CD14-positive monocyte (primary cell): ENCODE measurements at regions not wholly inside any gene's neighbourhood (a gene's known extent, or its start where the extent isn't known, plus 50 kb on each side); places are given as distances from the start of the nearest gene placed in this dataset.

Experiments
- DNase-seq, 3 donors: peaks; one replicate each; pipeline ENCODE4 v3.0.0-alpha.2; 2011 to 2022
- H2AFZ ChIP-seq: 2 replicates; pipeline ENCODE4 v1.6.0; 2012; ENCODE audit warnings: mild to moderate bottlenecking, low read depth, low read length, inconsistent platforms; ENCODE audit not compliant: insufficient read depth, poor library complexity, severe bottlenecking
- H3K27ac ChIP-seq, 2 donors: 1 replicate in 1 of 2; 2 replicates in 1 of 2; pipeline ENCODE4 v1.5.1; 2012 to 2013; ENCODE audit warnings: low read length in 2 of 2, control low read depth in 1 of 2, inconsistent platforms in 1 of 2, low read depth in 1 of 2, mild to moderate bottlenecking in 1 of 2
- H3K27me3 ChIP-seq, 2 donors: one replicate each; pipeline versions ENCODE4 v1.6.0 to v1.6.1; 2011 to 2013; ENCODE audit warnings: low read length in 2 of 2; ENCODE audit not compliant: control insufficient read depth in 2 of 2, insufficient read depth in 2 of 2
- H3K36me3 ChIP-seq, 2 donors: replicated peaks in 1 of 2; 1 replicate in 1 of 2; 2 replicates in 1 of 2; pipeline versions ENCODE4 v1.5.1 to v1.6.1; 2012 to 2013; ENCODE audit warnings: low read length in 2 of 2, control low read depth in 1 of 2, inconsistent platforms in 1 of 2, mild to moderate bottlenecking in 1 of 2; ENCODE audit not compliant: insufficient read depth in 2 of 2, control insufficient read depth in 1 of 2
- H3K4me1 ChIP-seq, 2 donors: 1 replicate in 1 of 2; 2 replicates in 1 of 2; pipeline versions ENCODE4 v1.5.1 to v1.6.1; 2012 to 2013; ENCODE audit warnings: low read length in 2 of 2, control low read depth in 1 of 2, inconsistent platforms in 1 of 2, mild to moderate bottlenecking in 1 of 2, moderate library complexity in 1 of 2; ENCODE audit not compliant: insufficient read depth in 2 of 2, control insufficient read depth in 1 of 2
- H3K4me2 ChIP-seq: replicated peaks from 2 replicates; pipeline ENCODE3; 2012; ENCODE audit warnings: low read length, moderate library complexity, mild to moderate bottlenecking; ENCODE audit not compliant: poor library complexity, severe bottlenecking; ENCODE audit errors: extremely low read depth
- H3K4me3 ChIP-seq, 3 experiments: fragments of 200-600 bp in 1 of 3; sonication (generic) in 1 of 3; replicated peaks in 1 of 3; 1 replicate in 2 of 3; 2 replicates in 1 of 3; pipeline ENCODE4 v1.5.1; 2011 to 2013; ENCODE audit warnings: low read length in 3 of 3, mild to moderate bottlenecking in 3 of 3, control low read depth in 2 of 3, low read depth in 2 of 3, inconsistent platforms in 1 of 3, moderate library complexity in 1 of 3
- H3K79me2 ChIP-seq: 2 replicates; pipeline ENCODE4 v1.6.0; 2012; ENCODE audit warnings: mild to moderate bottlenecking, control low read depth, inconsistent platforms, low read length, moderate library complexity; ENCODE audit not compliant: insufficient read depth
- H3K9ac ChIP-seq: 2 replicates; pipeline ENCODE4 v1.6.0; 2017; ENCODE audit warnings: low read length, mild to moderate bottlenecking; ENCODE audit not compliant: insufficient read depth, poor library complexity, severe bottlenecking
- H3K9me3 ChIP-seq, 2 donors: replicated peaks in 1 of 2; 1 replicate in 1 of 2; 2 replicates in 1 of 2; pipeline versions ENCODE4 v1.5.1 to v1.6.1; 2012 to 2013; ENCODE audit warnings: low read length in 2 of 2, control low read depth in 1 of 2; ENCODE audit not compliant: control insufficient read depth in 1 of 2, insufficient read depth in 1 of 2
- H4K20me1 ChIP-seq: 2 replicates; pipeline ENCODE4 v1.6.0; 2012; ENCODE audit warnings: mild to moderate bottlenecking, low read length, control low read depth, moderate library complexity; ENCODE audit not compliant: insufficient read depth
- H3K27ac Mint-ChIP-seq, 7 donors: one replicate each; pipeline ENCODE4 v1.8.0; 2020; ENCODE audit warnings: mild to moderate bottlenecking in 7 of 7, mixed read lengths in 7 of 7, moderate library complexity in 6 of 7, inconsistent platforms in 2 of 7
- H3K27me3 Mint-ChIP-seq, 3 donors: one replicate each; pipeline ENCODE4 v1.8.0; 2021 to 2022; ENCODE audit warnings: low read depth in 3 of 3, mild to moderate bottlenecking in 3 of 3, mixed read lengths in 3 of 3, moderate library complexity in 3 of 3, inconsistent platforms in 1 of 3
- H3K36me3 Mint-ChIP-seq, 2 donors: one replicate each; pipeline ENCODE4 v1.8.0; 2020; ENCODE audit warnings: mixed read lengths in 2 of 2, inconsistent platforms in 1 of 2, mild to moderate bottlenecking in 1 of 2
- H3K4me1 Mint-ChIP-seq: one replicate; pipeline ENCODE4 v1.8.0; 2020; ENCODE audit warnings: mild to moderate bottlenecking, mixed read lengths
- H3K4me3 Mint-ChIP-seq, 2 donors: one replicate each; pipeline ENCODE4 v1.8.0; 2020; ENCODE audit warnings: mild to moderate bottlenecking in 2 of 2, mixed read lengths in 2 of 2, moderate library complexity in 1 of 2
- H3K9me3 Mint-ChIP-seq, 7 donors: one replicate each; pipeline ENCODE4 v1.8.0; 2020 to 2022; ENCODE audit warnings: mixed read lengths in 7 of 7, mild to moderate bottlenecking in 6 of 7, moderate library complexity in 6 of 7, inconsistent platforms in 2 of 7
- CTCF ChIP-seq: fragments of 200-600 bp; IDR thresholded peaks from one replicate; pipeline ENCODE4 v1.8.0; 2022; ENCODE audit warnings: antibody characterized with exemption, mild to moderate bottlenecking
- WGBS: methylation state at CpG from one replicate; pipeline ENCODE4 v1.1.5; 2013; ENCODE audit warnings: missing lambda C conversion rate; ENCODE audit not compliant: insufficient coverage; 5-methylcytosine and 5-hydroxymethylcytosine counted together
- intact Hi-C, 2 donors: fragments of 100-400 bp; cut with micrococcal nuclease; formaldehyde crosslinking; loops; one replicate each; pipeline versions ENCODE4 v1.15.0 to v1.15.1; 2023

DNA sequence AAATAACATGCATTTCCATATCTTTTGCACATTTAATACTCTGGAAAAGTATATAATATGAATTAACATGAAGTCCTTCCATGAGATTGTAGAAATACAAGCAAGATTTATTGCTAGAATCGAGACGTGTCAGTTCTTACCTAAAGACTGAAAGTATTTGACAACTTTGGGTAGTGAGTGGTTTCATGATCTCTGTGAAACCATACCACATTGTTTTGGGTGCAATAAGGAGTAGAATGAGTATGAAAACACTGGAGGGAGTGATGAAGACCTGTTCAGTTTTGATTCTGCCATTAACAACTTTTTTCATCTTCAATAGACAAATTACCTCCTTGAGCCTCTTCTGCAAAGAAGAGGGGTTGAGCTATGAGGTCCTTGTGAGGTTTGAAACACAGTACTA, 133.7 kb downstream of the NUDT12 start:
- no CpG with 5 or more reads among the region's 2 CpGs for WGBS
- no peak for TF ChIP-seq CTCF
- Histone ChIP-seq H3K9me3 (no peaks in the 10 kb centered on the region), H3K36me3 (no peaks in the 10 kb centered on the region), H2AFZ (no peak overlapping the region), H3K4me2 (no peak overlapping the region), H3K27ac (no peak overlapping the region), H3K27me3 (no peaks in the 10 kb centered on the region), H3K4me3 (no peak overlapping the region), H4K20me1 (no peaks in the 10 kb centered on the region), H3K79me2 (no peaks in the 10 kb centered on the region), H3K9ac (no peak overlapping the region), H3K4me1 (no peaks in the 10 kb centered on the region)
- no peak overlapping the region for H3K4me3 Mint-ChIP-seq
- intact Hi-C loops = no loop called here
- H3K4me1 Mint-ChIP-seq = no peaks in the 10 kb centered on the region
- DNase-seq = no peak
- H3K9me3 Mint-ChIP-seq = peaks cover 0 to 3% (median 0%) of the 10 kb centered on the region in 7 donors
- H3K36me3 Mint-ChIP-seq = no peaks in the 10 kb centered on the region
- H3K27ac Mint-ChIP-seq = no peak overlapping the region
- H3K27me3 Mint-ChIP-seq = peaks cover 0 to 2% (median 0%) of the 10 kb centered on the region in 3 donors

DNA sequence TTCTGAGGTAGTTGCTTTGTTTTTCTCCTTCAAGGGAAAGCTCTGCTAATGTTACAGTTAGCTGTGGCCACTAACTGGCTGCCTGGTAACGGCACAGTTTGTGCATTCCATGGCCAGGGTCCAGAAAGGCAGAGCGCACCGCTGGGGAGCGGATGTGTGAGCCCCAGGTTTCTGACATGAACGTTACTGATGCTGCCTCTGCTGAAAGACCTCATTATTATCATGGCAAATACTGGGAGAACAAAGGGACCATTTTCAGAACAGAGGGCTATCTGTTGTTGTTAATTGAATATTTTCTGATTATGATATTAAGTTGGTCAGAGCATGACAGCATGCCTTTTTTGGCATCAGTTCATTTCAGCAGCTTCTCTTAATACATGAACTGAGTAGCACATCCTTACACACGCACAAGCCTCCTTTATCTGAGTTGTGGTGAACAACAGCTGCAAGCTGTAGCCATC, 134.1 kb downstream of the NUDT12 start:
- TF ChIP-seq CTCF = no peak
- Histone ChIP-seq H3K9me3 (no peaks in the 10 kb centered on the region), H3K4me1 (no peaks in the 10 kb centered on the region), H3K27me3 (no peaks in the 10 kb centered on the region), H3K36me3 (no peaks in the 10 kb centered on the region), H3K4me2 (no peak overlapping the region), H3K4me3 (no peak overlapping the region), H2AFZ (no peak overlapping the region), H3K27ac (no peak overlapping the region), H4K20me1 (no peaks in the 10 kb centered on the region), H3K9ac (no peak overlapping the region), H3K79me2 (no peaks in the 10 kb centered on the region)
- H3K36me3 Mint-ChIP-seq = no peaks in the 10 kb centered on the region
- intact Hi-C loops = no loop called here
- no peaks in the 10 kb centered on the region for H3K4me1 Mint-ChIP-seq
- no peak for DNase-seq
- 92% methylated on average over 5 of the region's 6 CpGs for WGBS
- H3K27me3 Mint-ChIP-seq = peaks cover 0 to 2% (median 0%) of the 10 kb centered on the region in 3 donors
- H3K4me3 Mint-ChIP-seq = no peak overlapping the region
- peaks cover 0 to 3% (median 0%) of the 10 kb centered on the region in 7 donors for H3K9me3 Mint-ChIP-seq
- no peak overlapping the region for H3K27ac Mint-ChIP-seq
